ENCODE measurements at regions not wholly inside any gene's neighbourhood (a gene's known extent, or its start where the extent isn't known, plus 50 kb on each side); places are given as distances from the start of the nearest gene placed in this dataset.

DNA sequence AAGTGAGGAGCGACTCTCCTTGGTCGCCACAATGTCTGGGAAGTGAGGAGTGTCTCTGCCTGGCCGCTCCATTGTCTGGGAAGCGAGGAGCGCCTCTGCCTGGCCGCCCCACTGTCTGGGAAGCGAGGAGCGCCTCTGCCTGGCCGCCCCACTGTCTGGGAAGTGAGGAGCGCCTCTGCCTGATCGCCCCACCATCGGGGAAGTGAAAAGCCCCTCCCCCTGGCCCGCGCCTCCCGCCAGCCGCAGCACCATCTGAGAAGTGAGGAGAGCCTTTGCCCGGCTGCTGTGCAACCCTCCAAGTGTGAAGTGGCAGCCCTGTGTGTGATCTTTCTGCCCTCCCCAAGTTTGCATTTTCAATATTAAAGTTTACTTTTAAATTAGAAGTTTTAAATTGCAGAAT, 95.0 kb upstream of the PPP2R5A start:
- DNase-seq (ENCODE audit: low read depth) = no peak

DNA sequence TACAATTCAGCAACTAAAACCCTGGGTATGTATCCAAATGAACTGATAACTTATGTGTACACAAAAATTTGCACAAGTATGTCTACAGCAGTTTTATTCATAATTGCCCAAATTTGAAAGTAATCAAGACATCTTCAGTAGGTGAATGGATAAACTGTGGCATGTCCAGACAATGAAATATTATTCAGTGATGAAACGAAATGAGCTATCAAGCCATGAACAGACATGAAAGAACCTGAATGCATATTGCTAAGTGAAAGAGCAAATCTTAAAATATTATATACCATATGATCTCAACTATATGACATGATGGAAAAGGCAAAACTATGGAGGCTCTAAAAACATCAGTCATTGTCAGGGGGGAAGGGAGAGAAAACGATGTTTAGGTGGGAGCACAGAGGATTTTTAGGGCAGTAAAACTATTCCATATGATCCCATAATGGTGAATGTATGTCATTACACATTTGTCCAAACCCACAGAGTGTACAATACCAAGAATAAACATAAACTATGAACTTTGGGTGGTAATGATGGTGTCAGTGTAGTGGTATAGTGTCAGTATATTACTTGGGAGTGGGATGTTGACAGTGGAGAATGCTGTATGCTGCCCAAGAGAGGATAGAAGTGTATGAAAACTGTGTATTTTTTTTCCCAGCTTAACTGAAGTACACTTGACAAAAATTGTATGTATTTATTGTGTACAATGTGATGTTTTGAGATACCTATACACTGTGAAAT, 92.8 kb upstream of the PPP2R5A start:
- DNase-seq (ENCODE audit: low read depth) = no peak

DNA sequence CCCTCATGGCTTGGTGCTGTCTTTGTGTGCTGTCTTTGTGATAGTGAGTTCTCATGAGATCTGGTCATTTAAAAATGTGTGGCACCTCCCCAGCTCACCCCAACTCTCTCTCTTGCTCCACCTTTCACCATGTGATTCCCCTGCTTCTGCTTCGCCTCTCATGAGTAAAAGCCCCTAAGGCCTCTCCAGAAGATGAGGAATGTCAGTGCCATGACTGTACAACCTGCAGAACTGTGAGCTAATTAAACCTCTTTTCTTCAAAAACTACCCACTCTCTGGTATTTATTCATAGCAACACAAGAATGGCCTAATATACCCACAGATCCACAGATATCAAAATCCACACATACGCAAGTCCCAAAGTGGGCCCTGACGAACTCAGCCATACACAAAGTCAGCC, 88.9 kb upstream of the PPP2R5A start:
- DNase-seq (ENCODE audit: low read depth) = no peak

DNA sequence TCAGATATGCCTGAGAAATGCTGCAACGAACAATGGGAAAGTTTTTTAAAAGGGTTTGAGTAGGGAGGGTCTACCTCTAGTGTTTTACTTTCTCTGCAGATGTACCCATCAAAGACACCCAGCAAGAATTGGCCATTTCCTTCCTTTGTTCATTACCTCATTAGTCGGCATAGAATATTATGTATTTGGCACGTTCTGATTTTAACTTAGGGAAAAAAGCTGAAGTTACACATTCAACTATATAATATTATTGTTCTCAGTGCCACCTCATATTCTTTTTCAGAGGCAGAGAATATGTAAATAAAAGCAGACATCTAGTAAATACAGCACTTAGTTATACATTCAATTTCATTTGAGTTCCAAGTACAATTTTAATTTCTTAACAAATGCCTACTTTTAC, 83.7 kb upstream of the PPP2R5A start:
- DNase-seq (ENCODE audit: low read depth) = no peak

DNA sequence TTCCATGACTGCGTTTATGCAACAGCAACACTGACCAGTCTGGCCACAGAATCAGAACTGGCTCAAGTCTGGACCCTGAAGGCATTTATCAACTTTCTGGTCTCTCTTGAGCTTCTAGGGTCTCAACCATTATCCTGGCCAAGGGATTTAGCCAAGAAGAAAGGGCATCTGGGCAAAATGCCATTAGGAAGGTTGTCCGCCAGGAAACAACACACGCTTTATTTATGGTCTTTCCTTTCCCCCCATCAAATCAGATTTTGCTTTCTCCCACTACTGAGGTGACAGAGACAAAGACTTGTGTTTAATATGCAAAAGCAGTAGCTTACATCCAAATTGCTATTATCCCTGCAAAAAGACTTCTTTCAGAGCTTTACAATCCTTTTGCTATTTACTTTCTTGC, 81.6 kb upstream of the PPP2R5A start:
- DNase-seq (ENCODE audit: low read depth) = no peak

DNA sequence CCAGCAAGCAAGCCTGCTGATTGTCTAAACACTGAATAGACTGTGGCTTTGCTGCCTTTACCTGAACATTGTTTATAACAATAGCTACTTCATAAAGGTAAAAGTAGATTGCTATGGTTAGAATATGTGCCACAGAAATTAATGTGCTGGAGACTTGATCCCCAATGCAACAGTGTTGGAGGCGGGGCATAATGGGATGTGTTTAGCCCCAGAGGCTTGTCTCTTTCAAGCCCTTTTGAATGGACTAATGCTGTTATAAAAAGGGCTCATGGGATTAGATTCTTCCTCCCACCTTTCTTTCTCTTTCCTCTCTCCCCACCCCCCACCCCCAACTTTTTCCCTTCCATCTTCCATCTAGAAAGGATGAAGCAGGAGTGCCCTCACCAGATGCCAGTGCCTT, 80.2 kb upstream of the PPP2R5A start:
- no peak for DNase-seq (ENCODE audit: low read depth)

DNA sequence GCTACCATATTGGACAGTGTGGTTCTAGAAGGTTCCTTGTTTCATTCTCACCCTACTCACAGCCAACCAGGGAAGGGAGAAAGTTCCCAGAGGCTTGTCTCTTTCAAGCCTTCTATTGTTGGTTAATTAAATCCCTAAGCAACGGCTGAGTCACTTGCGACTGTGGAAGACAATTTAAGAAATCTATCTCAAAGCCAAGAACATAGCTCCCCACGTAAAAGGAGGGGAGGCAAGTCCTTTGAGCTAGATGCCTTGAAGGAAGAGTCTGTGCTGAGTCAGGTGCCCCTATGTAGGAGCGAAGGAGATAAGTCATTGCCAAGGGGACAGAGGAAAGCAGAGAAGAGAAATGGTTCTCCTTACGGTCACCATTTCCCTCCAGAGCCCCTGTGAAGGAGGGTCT, 79.4 kb upstream of the PPP2R5A start:
- DNase-seq (ENCODE audit: low read depth) = no peak

DNA sequence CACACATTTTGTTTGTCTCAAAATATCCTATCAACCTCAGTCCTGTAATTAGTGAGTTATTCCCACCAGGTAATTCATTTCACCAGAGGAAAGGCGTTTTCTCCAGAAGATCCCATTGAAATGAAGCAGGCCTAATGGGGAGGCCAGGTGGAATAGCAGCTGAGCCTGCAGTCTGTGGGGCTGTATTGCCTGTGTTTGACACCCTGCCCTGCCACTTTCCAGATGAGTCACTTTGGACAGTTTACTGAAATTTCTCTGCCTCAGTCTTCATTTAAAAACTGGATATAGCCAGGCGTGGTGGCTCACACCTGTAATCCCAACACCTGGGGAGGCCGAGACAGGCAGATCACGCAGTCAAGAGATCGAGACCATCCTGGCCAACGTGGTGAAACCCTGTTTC, 78.1 kb upstream of the PPP2R5A start:
- no peak for DNase-seq (ENCODE audit: low read depth)

DNA sequence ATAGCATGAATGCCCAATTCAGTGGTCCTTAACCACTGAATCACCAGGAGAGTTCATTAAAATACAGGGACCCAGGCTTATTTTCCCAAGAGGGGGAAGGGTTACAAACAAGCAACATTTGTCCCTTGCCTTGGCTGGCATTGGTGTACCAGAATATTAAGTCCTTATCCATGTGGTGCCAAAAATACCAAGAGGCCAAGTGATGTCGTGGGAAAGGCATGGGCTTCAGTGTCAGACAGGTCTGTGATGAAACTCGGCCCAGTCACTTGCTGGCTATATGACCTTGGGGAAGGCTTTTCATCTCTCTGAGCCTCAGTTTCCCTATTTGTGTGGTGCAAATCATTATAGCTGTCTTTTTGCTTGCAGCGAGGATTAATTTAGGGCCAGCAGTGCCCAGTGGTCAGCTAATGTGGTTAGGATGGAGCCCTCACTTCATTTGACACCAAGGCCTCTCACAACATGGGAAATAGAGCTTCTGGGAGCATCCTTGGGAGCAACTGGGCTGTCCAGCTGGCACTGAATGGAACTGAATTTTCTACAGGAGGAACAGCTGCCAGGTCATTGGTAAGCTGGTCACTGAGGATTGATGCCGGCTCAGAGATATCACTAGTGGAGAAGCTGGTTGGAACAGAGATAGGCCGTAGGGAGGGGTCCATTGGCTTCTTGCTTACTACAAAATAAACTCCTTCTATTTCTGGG, 77.2 kb upstream of the PPP2R5A start:
- no peak for DNase-seq (ENCODE audit: low read depth)

DNA sequence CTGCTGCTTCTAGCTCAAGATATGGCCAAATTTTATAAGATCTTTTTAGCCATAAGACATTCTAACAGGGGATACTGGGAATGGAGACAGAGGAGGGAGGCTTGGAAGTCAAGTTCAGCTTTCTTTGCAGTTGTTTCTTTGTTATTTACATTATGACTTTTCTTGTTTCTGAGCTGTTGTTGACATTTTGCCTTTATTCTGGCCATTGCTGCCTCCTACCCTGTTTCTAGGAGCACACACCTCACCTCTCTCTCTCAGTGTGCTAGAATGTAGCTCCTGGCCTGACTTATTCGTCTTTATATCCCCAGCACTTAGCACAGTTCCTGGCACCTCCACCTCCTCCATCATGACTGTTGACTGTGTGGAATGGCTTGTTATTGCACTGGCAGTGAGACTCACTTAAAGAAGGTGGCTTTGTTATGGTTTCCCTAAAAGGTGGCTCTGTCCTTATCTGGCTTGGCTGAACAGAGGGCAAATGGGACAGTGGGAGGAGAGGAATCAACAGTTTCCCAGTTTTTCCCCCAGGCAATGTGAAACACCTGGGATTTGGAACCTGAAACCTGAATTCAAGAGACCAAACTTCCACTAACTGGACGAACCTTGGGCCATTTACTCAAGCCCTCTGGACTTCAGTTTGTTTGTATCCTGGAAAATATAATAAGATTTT, 76.1 kb upstream of the PPP2R5A start:
- DNase-seq (ENCODE audit: low read depth) = no peak

DNA sequence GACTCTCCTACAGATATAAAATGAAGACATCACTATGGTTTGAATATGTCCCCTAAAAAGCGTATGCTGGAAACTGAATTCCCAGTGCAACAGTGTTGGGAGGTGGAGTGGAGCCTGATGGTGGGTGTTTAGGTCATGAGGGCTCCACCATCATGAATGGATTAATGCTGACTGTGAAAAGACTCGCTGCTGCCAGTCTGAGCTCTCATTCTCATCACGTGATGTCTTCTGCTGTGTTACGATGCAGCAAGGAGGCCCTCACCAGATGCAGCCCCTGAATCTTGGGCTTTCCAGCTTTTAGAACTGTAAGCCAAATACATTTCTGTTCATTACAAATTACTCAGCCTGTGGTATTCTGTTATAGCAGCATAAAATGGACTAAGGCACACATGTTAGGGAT, 73.8 kb upstream of the PPP2R5A start:
- no peak for DNase-seq (ENCODE audit: low read depth)

DNA sequence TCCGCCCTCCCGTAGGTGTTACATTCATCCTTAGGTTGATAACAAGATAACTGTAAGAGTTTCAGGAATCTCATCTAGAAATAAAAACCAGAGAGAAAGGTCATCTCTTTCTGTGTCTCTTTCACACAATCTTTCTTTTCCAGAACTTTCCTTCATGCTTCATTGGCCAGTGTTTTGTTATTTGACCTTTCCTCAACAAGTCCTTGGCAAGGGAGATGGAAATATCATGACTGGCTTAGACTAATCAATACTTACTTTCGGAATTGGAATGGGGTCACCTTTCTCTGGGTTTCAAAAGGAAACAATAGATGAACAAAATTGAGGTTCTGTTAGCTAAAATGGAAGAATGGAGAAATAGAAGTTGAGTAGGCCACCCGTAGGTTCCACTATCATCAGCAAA, 72.9 kb upstream of the PPP2R5A start:
- DNase-seq (ENCODE audit: low read depth) = no peak

DNA sequence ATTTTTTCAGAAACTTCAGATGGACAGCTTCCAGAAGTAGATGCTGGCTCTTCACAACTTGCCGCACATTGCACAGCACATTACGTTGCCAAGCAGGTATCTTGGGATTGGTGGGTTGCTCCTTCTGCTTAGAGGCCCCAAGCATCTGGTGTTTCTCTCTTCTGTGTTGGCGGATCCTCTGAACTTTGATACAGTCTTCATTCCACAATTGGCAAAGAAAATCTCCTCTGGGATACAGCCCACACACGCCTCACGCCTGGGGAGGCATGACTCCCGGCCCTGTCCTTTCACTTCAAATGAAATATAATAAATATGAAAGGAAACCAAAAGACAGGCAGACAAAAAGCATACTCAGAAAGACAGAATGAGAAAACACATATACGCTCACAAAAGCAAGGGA, 72.3 kb upstream of the PPP2R5A start:
- no peak for DNase-seq (ENCODE audit: low read depth)

DNA sequence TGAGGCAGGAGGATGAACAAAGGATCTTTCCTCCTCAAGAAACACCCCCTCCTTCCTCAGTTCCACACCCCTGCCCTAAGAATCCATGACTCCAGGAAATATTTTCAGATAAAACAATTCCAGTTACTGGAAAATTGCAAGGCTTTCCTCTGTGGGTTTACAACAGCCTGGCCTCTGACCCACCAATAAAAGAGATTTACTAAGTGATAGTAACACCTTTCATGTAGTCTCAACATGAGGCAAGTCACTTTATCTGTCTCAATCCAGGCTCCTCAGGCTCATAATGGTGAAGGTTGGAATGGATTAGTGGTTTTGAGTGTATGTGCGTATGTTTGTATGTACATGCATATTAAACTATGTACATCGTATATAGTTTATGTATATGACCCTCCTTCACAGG, 71.4 kb upstream of the PPP2R5A start:
- DNase-seq (ENCODE audit: low read depth) = no peak

DNA sequence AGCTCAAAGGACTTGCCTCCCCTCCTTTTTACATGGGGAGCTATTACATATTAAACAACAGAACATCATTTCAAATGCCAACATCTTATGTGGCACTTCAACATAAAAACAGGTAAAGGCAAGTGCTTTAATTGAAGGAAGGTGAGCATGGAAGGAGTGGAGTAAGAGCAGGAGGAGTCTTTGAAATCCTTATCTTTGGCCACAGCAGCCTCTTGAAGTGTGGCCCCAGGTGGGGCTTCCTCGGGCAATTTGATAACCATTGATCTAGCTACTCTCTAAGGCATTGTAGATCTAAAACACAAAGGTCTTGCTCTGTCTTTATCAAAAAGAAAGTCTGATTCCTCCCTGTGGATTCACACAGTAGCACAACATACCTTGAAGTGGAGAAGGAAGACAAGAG, 70.9 kb upstream of the PPP2R5A start:
- DNase-seq (ENCODE audit: low read depth) = no peak

DNA sequence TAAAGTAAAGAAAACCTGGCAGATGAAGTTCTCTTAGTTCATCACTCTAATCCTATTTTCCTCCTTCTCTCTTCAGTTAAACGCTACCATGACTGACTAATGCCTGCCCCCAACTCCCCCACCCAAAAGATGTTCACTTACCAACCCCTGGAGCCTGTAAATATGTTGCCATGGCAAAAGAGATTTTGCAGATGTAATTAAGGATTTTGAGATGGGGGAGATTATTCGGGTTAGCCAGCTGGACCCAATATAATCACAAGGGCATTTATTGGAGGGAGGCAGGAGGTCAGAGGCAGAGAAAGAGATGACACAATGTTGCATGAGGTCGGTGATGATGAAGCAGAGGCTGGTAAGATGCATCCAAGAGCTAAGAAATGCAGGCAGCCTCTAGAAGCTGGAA, 69.3 kb upstream of the PPP2R5A start:
- no peak for DNase-seq (ENCODE audit: low read depth)

DNA sequence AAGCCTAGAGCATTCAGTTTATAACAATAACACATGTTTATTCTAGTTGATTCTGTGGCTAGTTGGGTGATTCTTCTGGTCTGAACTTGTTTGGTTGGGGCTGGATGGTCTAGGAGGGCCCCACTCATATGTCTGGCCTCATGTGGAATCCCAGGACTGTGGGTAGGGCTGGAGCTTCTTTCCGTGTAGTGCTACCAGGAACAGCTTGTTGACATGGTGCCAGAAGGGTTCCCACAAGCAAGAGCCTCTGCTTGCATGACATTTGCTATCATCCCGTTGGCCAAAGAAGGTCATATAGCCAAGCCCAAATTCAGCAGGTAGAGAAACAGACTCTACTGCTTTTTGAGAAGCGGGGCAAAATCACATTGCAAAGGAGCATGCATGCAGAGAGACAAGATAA, 67.6 kb upstream of the PPP2R5A start:
- no peak for DNase-seq (ENCODE audit: low read depth)

DNA sequence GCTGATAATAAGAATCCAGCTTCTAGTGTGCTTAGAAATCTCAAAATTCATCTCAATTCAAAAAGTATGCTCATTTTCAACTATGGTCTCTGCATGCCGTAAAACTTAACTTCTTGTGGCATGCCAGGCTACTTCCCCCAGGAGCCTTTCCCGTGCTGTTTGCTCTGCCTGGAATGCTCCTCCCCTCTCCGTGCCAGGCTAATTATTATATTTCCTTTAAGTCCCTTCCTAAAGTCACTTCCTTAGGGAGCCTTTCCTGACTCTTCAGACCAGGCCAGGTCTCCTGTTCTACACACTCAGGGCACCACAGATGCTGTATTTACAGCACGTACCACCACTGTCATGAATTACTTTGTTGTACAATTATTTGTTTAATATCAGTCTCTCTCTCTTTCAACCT, 67.1 kb upstream of the PPP2R5A start:
- DNase-seq (ENCODE audit: low read depth) = no peak

DNA sequence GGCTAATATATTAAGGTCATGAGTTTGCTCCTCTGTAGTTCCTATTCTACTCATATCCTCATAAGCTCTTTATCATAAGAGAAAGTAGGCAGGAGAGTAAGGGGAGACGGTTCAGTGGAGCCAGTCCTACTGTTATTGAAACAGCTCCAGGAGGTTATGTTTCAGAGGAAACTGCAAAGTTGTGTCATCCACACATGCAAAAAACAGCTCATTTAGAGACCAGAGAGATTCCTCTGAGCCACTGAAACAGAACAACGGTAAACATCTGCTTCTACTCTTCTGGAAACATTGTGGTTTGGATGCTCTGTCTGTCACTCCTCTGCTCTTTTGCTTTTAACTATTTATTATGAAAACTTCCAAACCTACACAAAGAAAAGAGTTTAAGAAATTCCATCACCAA, 66.3 kb upstream of the PPP2R5A start:
- no peak for DNase-seq (ENCODE audit: low read depth)

DNA sequence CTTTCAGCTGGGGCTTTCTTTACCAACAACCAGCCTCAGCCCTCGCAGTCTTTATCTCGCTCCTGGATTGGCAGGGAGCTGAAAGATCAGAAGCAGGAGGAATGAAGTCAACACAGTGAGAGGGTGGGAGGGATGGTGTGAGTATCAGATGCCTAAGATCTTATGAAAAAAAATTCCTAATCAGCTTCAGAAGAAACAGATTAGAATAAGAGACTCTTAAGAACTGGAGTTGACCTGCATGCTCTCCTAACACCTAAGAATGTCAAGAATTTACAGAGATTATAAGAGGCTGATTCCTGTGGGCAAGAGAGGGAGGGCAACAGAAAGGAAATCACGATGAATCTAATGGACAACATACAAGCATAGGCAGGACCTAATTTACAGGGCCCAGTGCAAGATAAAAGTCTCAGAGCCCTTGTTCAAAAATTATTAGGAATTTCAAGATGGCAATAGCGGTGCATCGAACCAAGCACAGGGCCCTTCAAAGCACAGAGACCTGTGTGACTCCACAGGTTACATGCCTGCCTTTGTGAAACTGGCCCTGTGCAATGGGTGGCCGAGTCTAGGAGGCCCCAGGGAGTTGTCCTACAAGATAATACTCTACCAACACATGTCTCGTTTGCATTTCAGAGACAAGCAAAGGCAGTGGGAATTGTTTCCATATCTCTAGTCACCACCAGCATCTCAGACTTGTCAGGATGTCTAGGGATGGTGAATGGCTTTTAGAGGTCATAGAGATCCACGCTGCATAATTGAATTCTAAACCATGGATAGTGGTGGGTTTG, 65.3 kb upstream of the PPP2R5A start:
- DNase-seq (ENCODE audit: low read depth) = no peak

DNA sequence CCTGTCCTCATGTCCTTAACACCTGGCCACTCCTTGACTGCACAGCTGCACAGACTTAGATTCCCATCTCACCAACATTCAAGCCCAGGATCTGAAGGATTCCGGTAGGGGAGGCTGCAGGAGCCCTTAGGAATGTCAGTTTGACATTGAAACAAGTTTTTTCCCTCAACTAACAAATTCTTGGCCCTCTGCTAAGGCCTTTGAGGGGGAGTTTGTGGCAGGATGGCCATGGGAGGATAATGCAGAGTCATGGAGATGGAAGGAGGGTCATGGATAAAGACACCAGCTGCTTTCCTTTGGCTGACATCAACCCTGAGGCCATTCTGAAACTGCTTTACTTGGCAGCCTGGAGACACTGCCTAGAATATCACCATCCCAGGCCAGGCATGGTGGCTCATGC, 63.4 kb upstream of the PPP2R5A start:
- DNase-seq (ENCODE audit: low read depth) = no peak

DNA sequence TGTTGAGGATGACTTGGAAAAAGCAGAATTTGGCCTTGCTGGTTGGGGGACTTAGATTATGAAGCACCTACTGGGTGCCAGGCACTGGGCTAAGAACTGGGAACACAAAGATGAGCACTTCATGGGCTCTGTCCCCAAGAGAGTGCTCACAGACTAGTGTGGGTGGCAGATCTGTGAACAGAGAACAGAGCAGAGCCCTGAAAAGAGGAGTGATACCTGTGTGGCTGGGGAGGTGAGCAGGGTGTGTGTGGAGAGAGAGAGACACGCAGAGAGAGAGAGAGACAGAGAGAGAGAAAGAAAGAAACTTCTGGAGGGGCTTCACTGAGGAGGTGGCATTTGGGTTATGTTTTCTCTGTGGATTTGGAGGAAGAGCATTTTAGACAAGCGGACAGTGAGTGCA, 61.1 kb upstream of the PPP2R5A start:
- no peak for DNase-seq (ENCODE audit: low read depth)

DNA sequence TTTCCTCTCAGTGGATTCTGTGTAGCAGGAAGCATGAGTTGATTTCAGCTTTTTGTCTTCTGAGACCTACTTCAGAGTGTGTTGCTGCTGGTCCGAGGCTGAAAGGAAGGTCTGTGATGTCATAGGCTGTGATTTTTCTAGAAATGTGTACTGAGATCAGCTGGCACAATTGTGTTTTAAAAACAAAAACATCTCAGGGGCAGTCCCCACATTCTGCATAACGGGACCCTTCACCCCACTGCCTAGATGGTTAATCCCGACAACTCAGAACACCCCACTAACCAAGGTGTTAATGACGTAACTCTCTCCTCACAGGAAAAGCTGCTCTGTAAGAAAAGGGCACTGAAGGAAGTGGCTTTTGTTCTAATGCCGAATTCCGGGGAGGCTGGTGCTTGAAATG, 59.8 kb upstream of the PPP2R5A start:
- no peak for DNase-seq (ENCODE audit: low read depth)
